NT2/D1 (cell line): ENCODE measurements at regions not wholly inside any gene's neighbourhood (a gene's known extent, or its start where the extent isn't known, plus 50 kb on each side); places are given as distances from the start of the nearest gene placed in this dataset.

Experiments
- SUZ12 ChIP-seq: IDR thresholded peaks from 2 replicates; pipeline ENCODE4 v1.6.1; 2011; ENCODE audit not compliant: insufficient read length, insufficient read depth; ENCODE audit errors: extremely low read depth
- ZNF274 ChIP-seq: IDR thresholded peaks from 2 replicates; pipeline ENCODE4 v1.6.1; 2011; ENCODE audit warnings: mild to moderate bottlenecking, low read depth, low read length

DNA sequence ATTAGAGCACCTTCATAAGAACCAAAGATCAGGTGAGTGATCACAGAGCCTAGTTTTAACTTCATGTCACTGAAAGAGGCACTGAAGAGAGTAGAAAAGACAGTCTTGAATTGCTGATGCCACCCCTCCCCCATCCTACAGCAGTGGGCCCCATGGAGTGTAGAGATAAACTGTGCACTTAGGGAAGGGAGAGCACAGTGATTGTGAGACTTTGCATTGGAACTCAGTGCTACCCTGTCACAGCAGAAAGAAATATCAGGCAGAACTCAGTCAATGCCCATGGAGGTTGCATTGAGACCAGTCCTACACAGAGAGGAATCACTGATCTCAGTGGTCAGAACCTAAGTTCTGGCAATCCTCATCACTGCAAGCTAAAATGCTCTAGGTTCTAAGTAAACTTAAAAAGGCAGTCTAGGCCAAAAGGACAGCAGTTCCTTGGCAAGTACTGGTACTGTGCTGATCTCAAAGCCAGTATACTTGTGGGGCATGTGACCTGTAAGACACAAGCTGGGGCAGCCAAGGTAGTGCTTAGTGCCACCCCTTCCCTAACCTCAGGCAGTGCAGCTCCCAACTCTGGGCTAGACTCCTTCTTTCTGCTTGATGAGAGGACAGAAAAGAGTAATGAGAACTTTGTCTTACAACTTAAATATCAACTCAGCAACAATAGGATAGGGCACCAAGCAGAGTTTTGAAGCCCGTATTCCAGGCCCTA lies 94.1 kb downstream of the FSCB start:
- TF ChIP-seq ZNF274 (no peak), SUZ12 (no peak)
